ENCODE measurements at regions not wholly inside any gene's neighbourhood (a gene's known extent, or its start where the extent isn't known, plus 50 kb on each side); places are given as distances from the start of the nearest gene placed in this dataset.

DNA sequence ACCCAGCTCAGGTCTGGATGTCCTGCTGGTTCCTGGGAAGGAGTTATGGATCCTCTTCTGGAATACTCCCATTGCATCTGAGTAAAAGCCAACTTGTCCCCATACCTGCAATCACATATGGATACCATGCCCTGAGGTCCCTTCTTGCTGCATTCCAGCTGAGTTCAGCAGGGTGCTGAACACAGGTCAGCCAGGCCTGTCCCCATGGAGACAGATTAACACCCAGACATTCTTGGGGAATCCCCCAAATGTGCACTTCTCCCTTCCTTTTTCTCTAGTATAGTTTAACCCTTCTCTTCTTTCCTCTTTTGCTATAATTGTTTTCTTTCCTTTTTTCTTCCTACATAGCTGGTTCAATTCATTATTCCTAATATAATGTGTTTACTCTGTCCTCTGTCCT is 799.6 kb upstream of the HS6ST1 start (continued):
- TF ChIP-seq STAT6 (CRISPR knock-in tag; conservative IDR thresholded peaks at IDR 0.05; ENCODE audit: low read depth): no peak
- TF ChIP-seq, protein P1, sequence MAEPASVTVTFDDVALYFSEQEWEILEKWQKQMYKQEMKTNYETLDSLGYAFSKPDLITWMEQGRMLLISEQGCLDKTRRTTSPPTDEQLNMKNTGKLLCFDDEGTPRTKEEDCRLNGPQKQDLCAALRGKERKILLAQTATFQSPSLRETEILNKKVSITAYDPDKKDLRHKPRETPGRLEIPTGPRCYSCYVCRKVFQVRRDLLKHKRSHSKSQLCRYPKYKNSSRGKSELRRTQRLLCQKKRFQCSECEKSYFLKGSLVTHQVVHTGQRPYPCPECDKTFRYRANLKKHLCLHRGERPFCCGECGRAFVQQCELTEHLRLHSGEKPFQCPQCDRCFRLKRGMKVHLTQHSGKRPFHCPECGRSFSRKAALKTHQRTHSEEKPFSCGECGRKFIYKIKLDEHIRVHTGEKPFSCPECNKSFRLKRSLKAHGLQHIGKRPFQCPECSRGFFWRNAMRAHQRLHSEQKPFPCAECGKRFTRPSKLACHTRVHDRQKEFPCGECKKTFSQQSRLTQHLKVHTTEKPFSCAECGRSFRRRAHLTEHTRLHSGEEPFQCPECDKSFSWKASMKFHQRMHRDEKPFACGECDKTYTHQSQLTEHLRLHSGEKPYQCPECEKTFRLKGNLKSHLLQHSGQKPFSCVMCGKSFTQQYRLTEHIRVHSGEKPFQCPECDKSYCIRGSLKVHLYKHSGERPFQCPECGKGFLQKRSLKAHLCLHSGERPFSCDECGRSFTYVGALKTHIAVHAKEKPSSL (CRISPR knock-in tag; conservative IDR thresholded peaks at IDR 0.05): no peak
- no peak for TF ChIP-seq TEAD1 (CRISPR knock-in tag; IDR thresholded peaks at IDR 0.05)
- no peak for TF ChIP-seq ZMAT4 (CRISPR knock-in tag; IDR thresholded peaks at IDR 0.05)
- no peak for TF ChIP-seq NR2C2 (CRISPR knock-in tag; IDR thresholded peaks at IDR 0.05)
- no peak for TF ChIP-seq ZNF416 (CRISPR knock-in tag; IDR thresholded peaks at IDR 0.05)
- no peak for TF ChIP-seq ETV6 (CRISPR knock-in tag; IDR thresholded peaks at IDR 0.05)
- no peak for TF ChIP-seq CREB1 (CRISPR knock-in tag; IDR thresholded peaks at IDR 0.05)
- no peak for TF ChIP-seq RELA (CRISPR knock-in tag; IDR thresholded peaks at IDR 0.05; ENCODE audit: borderline replicate concordance)
- TF ChIP-seq NR3C1 (CRISPR knock-in tag; conservative IDR thresholded peaks at IDR 0.05; ENCODE audit: low read depth): no peak

DNA sequence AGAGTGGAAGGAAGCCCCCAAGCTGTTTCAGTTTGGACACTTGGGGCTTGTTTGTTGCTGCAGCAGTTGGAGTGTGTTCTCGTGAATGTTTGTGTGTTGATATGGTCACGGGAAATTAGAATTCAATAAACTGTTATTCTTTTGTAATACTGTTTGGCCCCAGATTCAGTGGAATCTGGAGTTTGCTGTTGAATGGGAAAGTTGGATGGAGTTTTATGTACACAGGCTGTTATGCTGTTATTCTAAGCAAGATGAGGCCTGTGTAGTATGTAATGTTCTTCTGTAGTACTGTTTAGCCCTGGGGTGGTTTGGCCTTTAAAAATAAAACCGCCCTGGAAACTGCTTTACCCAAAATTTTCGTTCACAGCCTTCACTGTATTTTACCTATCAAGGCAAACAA is 810.4 kb upstream of the HS6ST1 start:
- ATAC-seq: no peak
- DNase-seq (ENCODE audit: low spot score): no peak
- ChIA-PET POLR2A (no interaction called here), CTCF (no interaction called here)
- 0 out of 2 replicates have a peak, but pooled peaks cover 2% of the 10 kb centered on the region for H3K4me1 Mint-ChIP-seq
- H3K4me3 Mint-ChIP-seq: no peak overlapping the region
- TF ChIP-seq ZNF232 (CRISPR knock-in tag; IDR thresholded peaks at IDR 0.05) (no peak), SMAD3 (CRISPR knock-in tag; IDR thresholded peaks at IDR 0.05; ENCODE audit: borderline replicate concordance) (no peak)
- H3K27ac Mint-ChIP-seq: no peak overlapping the region
- H3K9me3 Mint-ChIP-seq: peaks cover 13% of the 10 kb centered on the region
- H3K36me3 Mint-ChIP-seq: no peaks in the 10 kb centered on the region
- H3K27me3 Mint-ChIP-seq (ENCODE audit: low read depth): no peaks in the 10 kb centered on the region

DNA sequence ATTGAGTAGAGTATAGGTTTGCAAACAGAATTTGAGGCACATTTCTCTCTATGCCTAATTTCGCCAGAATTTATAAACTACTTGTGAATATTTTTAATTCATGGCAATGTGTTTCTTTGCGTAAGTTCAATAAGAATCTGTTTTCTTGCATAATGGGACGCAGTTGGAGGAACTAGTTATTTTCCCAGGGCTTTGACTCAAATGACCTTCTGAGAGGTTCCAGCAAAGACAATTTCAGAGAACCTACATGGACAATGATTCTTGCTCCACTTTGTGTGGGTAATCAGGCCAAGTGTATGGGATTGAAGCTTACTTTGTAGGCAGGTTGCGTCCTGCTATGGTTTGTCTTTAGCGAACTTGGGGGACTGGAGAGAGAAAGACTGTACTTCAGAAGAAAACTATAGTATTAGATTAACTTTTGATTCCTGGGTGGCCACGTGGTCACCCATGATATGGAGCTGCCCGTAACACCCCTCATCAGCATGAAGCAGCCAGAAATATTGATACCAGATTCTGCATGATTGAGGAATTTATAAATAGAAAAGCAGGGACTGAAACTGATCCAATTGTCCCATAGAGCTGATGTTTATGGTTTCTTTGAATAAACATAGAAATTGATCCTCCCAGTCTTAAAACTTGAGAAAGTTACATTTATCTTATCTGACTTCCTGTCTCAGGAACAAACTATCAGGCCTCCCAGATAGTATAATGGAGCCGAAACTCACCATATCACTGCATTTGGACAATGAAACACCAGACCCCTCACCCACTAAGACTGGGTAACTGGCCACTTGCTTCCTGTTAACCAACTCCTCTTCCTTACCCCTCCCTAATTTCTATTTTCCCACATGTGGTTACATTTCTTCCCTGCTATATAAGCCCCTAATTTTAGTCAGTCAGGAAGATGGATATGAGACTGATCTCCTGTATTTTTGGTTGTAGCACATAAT is 815.3 kb upstream of the HS6ST1 start:
- POLR2A ChIA-PET: no interaction called here
- Mint-ChIP-seq H3K9me3 (peaks cover 1% of the 10 kb centered on the region; the same call in 1 of the 2 replicates), H3K27me3 (ENCODE audit: low read depth) (no peaks in the 10 kb centered on the region), H3K27ac (no peak overlapping the region), H3K4me1 (no peaks in the 10 kb centered on the region), H3K36me3 (no peaks in the 10 kb centered on the region), H3K4me3 (no peak overlapping the region)
- TF ChIP-seq FOXJ3 (CRISPR knock-in tag; IDR thresholded peaks at IDR 0.05; ENCODE audit: borderline replicate concordance) (no peak), NFATC4 (CRISPR knock-in tag; IDR thresholded peaks at IDR 0.05) (no peak), EMX1 (CRISPR knock-in tag; IDR thresholded peaks at IDR 0.05) (no peak), ZNF121 (CRISPR knock-in tag; IDR thresholded peaks at IDR 0.05) (no peak), ZBTB21 (CRISPR knock-in tag; IDR thresholded peaks at IDR 0.05; ENCODE audit: borderline replicate concordance) (no peak)
- no peak for DNase-seq (ENCODE audit: low spot score)
- ATAC-seq: no peak
- CTCF ChIA-PET: no interaction called here
